Chondrocyte (in vitro differentiated cells): ENCODE measurements at regions not wholly inside any gene's neighbourhood (a gene's known extent, or its start where the extent isn't known, plus 50 kb on each side); places are given as distances from the start of the nearest gene placed in this dataset.

Source experiments
- DNase-seq: peaks from one replicate; pipeline ENCODE4 v3.0.0; 2021; ENCODE audit warnings: mixed read lengths, low spot score
- H3K27ac Mint-ChIP-seq: one replicate; pipeline ENCODE4 v1.8.0; 2021; ENCODE audit warnings: mild to moderate bottlenecking, moderate library complexity, mixed read lengths; ENCODE audit not compliant: unreplicated experiment
- H3K27me3 Mint-ChIP-seq: 2 replicates; pipeline ENCODE4 v1.8.0; 2021; ENCODE audit warnings: low read depth, mixed read lengths
- H3K36me3 Mint-ChIP-seq: 2 replicates; pipeline ENCODE4 v1.8.0; 2021; ENCODE audit warnings: low read depth, mixed read lengths
- H3K4me1 Mint-ChIP-seq: 2 replicates; pipeline ENCODE4 v1.8.0; 2021; ENCODE audit warnings: low read depth, mild to moderate bottlenecking, mixed read lengths
- H3K4me3 Mint-ChIP-seq: one replicate; pipeline ENCODE4 v1.8.0; 2021; ENCODE audit warnings: mild to moderate bottlenecking, moderate library complexity, mixed read lengths; ENCODE audit not compliant: unreplicated experiment
- H3K9me3 Mint-ChIP-seq: 2 replicates; pipeline ENCODE4 v1.8.0; 2021; ENCODE audit warnings: low read depth, mixed read lengths
- CTCF ChIP-seq: fragments of 200-600 bp; sonication (generic); IDR thresholded peaks from 2 replicates; pipeline ENCODE4 v1.5.0; 2021; ENCODE audit warnings: antibody characterized with exemption, mild to moderate bottlenecking, moderate library complexity

- no peaks in the 10 kb centered on the region for H3K9me3 Mint-ChIP-seq
- TF ChIP-seq CTCF = no peak
- no peaks in the 10 kb centered on the region for H3K36me3 Mint-ChIP-seq
- no peak for DNase-seq
- H3K4me1 Mint-ChIP-seq = no peaks in the 10 kb centered on the region
- no peaks in the 10 kb centered on the region for H3K27me3 Mint-ChIP-seq
- no peak overlapping the region for H3K27ac Mint-ChIP-seq
- no peak overlapping the region for H3K4me3 Mint-ChIP-seq
Observed at GRCh38 chr1:191624044-191624443, 534.2 kb upstream of the RGS18 start.

DNA sequence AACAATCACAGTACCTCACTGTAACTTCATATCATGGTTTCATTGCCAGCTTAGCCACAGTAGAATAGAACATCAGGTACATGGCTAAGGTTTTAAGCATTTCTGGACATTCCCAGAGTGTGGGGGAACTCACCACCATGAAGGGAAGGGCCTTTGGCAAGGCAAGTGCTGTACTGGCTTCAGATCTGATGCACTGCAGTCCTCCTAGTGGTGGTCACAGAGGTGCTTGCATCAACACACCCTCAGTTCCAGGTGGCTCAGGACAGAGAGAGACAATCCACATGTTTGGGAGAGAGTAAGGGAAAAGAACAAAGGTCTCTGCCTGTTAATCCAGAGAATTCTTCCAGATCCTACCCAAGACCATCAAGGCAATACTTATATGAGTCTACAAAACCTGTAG, 528.4 kb upstream of the RGS18 start:
- no peak for DNase-seq
- Mint-ChIP-seq H3K27me3 (peaks cover 5% of the 10 kb centered on the region), H3K9me3 (peaks cover 16% of the 10 kb centered on the region), H3K36me3 (peaks cover 5% of the 10 kb centered on the region), H3K4me3 (no peak overlapping the region), H3K4me1 (no peaks in the 10 kb centered on the region), H3K27ac (no peak overlapping the region)
- TF ChIP-seq CTCF = no peak

GRCh38 chr1:191634801-191635508, 523.3 kb upstream of the RGS18 start:
- Mint-ChIP-seq H3K4me1 (no peaks in the 10 kb centered on the region), H3K27me3 (peaks cover 5% of the 10 kb centered on the region), H3K27ac (no peak overlapping the region), H3K36me3 (peaks cover 5% of the 10 kb centered on the region), H3K9me3 (peaks cover 16% of the 10 kb centered on the region), H3K4me3 (no peak overlapping the region)
- DNase-seq = no peak
- TF ChIP-seq CTCF = no peak

DNA sequence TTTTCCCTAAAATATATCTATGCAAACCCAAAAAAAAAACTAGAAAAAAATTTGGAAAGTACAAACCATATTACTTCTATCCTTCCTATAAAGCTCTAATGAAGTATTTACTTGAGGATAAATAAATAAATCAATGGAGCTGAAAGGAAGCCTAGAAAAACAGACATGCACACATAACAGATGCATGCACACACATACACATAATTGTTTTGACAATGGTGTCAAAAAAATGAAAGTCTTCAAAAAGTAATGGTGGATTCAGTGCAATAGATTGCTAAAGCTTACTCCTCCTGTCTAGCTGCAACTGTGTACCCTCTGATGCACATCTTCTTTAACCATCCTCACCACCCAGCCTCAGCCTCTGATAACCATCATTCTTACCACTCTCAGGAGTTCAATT, 521.9 kb upstream of the RGS18 start:
- no peak overlapping the region for H3K4me3 Mint-ChIP-seq
- no peak overlapping the region for H3K27ac Mint-ChIP-seq
- peaks cover 3% of the 10 kb centered on the region for H3K27me3 Mint-ChIP-seq
- no peaks in the 10 kb centered on the region for H3K36me3 Mint-ChIP-seq
- H3K9me3 Mint-ChIP-seq = peaks cover 4% of the 10 kb centered on the region
- DNase-seq = no peak
- TF ChIP-seq CTCF = no peak
- H3K4me1 Mint-ChIP-seq = peaks cover 8% of the 10 kb centered on the region

DNA sequence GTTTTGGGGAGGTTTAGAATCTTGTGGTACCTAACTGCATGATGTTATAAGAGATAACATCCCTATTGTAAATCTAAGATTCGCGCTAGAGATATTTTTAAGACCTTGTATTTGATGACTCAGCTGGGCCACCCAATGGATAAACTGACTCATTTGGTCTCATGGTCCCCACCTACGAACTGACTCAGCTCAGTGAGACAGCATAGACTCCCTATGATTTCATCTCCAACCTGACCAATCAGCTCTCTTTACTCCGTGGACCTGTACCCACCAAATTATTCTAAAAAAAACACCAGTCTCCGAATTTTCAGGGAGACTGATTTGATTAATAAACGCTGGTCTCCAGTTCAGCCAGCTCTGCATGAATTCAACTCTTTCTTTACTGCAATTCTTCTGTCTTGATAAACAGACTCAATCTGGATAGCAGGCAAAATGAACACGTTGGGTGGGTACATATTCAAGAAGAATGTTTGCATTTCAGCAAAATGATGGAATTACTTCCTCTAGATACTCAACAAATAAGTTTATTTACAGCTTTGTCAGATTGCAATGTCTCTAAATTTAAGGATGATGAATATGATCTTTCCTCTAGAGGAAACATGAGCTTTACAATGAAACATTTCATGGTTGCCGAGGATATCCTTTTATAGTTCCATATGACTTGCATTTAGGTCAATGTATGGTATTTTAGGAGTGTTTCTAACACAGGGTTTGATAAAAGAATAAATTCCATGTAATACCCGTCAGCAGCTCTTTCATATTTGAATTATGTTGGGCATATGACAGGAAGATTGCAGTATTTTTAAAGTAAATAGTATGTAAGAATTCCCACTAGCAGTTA, 516.6 kb upstream of the RGS18 start:
- Mint-ChIP-seq H3K4me1 (peaks cover 22% of the 10 kb centered on the region), H3K4me3 (peak overlapping the region; percentile 3), H3K36me3 (no peaks in the 10 kb centered on the region), H3K27ac (peak overlapping the region; percentile 74), H3K9me3 (no peaks in the 10 kb centered on the region), H3K27me3 (no peaks in the 10 kb centered on the region)
- no peak for TF ChIP-seq CTCF
- DNase-seq = no peak
